ENCODE measurements at regions not wholly inside any gene's neighbourhood (a gene's known extent, or its start where the extent isn't known, plus 50 kb on each side); places are given as distances from the start of the nearest gene placed in this dataset.

DNA sequence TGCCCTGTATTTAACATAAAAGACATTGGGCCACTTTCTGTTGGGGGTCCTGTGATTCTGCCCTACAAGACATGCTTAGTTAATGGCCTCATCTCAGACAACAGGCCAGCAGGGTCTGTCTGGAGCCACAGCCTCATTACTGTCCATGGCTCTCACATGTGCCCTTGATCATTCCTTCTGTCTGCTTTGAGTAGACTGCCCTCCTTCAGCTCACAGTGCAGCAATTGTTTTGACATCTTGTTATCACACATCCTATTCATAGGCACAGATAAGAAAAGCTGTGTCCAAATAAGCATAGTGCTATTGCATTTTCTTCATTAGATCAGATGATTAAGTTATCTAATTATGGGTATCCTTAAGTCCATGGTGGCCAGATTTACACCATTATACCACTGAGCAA, 127.9 kb downstream of the KCTD12 start:
- Mint-ChIP-seq H3K27me3 (ENCODE audit: unreplicated experiment) (no peaks in the 10 kb centered on the region), H3K4me1 (ENCODE audit: unreplicated experiment) (peaks cover 9% of the 10 kb centered on the region), H3K9me3 (ENCODE audit: unreplicated experiment) (no peaks in the 10 kb centered on the region), H3K4me3 (ENCODE audit: unreplicated experiment) (no peak overlapping the region), H3K36me3 (ENCODE audit: unreplicated experiment) (no peaks in the 10 kb centered on the region), H3K27ac (ENCODE audit: unreplicated experiment) (no peak overlapping the region)
- DNase-seq (ENCODE audit: extremely low spot score, unreplicated experiment) = no peak
- TF ChIP-seq, protein P1, sequence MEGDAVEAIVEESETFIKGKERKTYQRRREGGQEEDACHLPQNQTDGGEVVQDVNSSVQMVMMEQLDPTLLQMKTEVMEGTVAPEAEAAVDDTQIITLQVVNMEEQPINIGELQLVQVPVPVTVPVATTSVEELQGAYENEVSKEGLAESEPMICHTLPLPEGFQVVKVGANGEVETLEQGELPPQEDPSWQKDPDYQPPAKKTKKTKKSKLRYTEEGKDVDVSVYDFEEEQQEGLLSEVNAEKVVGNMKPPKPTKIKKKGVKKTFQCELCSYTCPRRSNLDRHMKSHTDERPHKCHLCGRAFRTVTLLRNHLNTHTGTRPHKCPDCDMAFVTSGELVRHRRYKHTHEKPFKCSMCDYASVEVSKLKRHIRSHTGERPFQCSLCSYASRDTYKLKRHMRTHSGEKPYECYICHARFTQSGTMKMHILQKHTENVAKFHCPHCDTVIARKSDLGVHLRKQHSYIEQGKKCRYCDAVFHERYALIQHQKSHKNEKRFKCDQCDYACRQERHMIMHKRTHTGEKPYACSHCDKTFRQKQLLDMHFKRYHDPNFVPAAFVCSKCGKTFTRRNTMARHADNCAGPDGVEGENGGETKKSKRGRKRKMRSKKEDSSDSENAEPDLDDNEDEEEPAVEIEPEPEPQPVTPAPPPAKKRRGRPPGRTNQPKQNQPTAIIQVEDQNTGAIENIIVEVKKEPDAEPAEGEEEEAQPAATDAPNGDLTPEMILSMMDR (IDR thresholded peaks at IDR 0.05) = no peak

GRCh38 chr13:76756451-76756850, 129.8 kb downstream of the KCTD12 start:
- no peak overlapping the region for H3K27ac Mint-ChIP-seq (ENCODE audit: unreplicated experiment)
- no peaks in the 10 kb centered on the region for H3K9me3 Mint-ChIP-seq (ENCODE audit: unreplicated experiment)
- TF ChIP-seq, protein P1 (IDR thresholded peaks at IDR 0.05) = no peak
- DNase-seq (ENCODE audit: extremely low spot score, unreplicated experiment) = no peak
- no peaks in the 10 kb centered on the region for H3K27me3 Mint-ChIP-seq (ENCODE audit: unreplicated experiment)
- H3K36me3 Mint-ChIP-seq (ENCODE audit: unreplicated experiment) = no peaks in the 10 kb centered on the region
- H3K4me1 Mint-ChIP-seq (ENCODE audit: unreplicated experiment) = peaks cover 9% of the 10 kb centered on the region
- H3K4me3 Mint-ChIP-seq (ENCODE audit: unreplicated experiment) = no peak overlapping the region

DNA sequence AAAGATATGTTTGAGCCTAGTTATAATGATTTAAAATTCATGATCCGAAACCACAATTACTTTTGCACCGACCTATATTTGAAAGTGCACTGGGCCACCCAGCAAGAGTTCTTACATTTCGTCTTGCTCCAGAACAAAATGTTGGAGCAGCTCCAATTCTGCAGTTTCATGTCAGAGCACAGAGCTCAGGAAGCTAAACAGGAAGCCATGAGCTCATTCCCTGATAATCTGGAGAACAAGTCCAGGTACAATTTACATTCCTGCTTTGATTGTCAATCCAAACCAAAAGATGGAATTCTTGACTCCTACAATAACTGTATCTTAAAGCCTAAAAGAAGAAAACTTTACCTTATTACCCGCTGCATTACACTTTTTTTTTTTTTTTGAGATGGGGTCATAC, 131.8 kb downstream of the KCTD12 start:
- no peak for DNase-seq (ENCODE audit: extremely low spot score, unreplicated experiment)
- Mint-ChIP-seq H3K27me3 (ENCODE audit: unreplicated experiment) (no peaks in the 10 kb centered on the region), H3K4me1 (ENCODE audit: unreplicated experiment) (peaks cover 9% of the 10 kb centered on the region), H3K4me3 (ENCODE audit: unreplicated experiment) (no peak overlapping the region), H3K36me3 (ENCODE audit: unreplicated experiment) (no peaks in the 10 kb centered on the region), H3K27ac (ENCODE audit: unreplicated experiment) (no peak overlapping the region), H3K9me3 (ENCODE audit: unreplicated experiment) (no peaks in the 10 kb centered on the region)
- TF ChIP-seq, protein P1 (IDR thresholded peaks at IDR 0.05) = no peak

DNA sequence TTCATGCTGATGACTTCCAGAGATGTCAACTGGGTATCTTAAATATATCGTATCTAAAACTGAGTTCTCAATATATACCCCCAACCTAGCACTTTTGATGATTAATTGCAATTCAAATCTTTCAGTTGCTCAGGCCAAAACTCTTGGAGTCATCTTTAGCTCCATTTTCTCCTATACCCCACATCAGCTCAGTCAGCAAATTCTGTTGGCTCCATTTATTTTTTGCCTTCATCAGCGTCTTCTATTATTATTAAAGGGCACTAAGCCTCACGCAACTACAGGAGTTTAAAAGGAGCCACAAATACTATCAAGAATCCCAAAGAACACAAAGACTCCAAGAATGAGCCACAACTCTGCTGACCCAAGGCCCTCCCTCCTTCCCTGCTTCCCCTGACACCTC, 134.9 kb downstream of the KCTD12 start:
- Mint-ChIP-seq H3K9me3 (ENCODE audit: unreplicated experiment) (no peaks in the 10 kb centered on the region), H3K4me3 (ENCODE audit: unreplicated experiment) (no peak overlapping the region), H3K4me1 (ENCODE audit: unreplicated experiment) (peaks cover 5% of the 10 kb centered on the region), H3K36me3 (ENCODE audit: unreplicated experiment) (no peaks in the 10 kb centered on the region), H3K27ac (ENCODE audit: unreplicated experiment) (no peak overlapping the region), H3K27me3 (ENCODE audit: unreplicated experiment) (peaks cover 2% of the 10 kb centered on the region)
- no peak for DNase-seq (ENCODE audit: extremely low spot score, unreplicated experiment)
- TF ChIP-seq, protein P1 (IDR thresholded peaks at IDR 0.05) = no peak

DNA sequence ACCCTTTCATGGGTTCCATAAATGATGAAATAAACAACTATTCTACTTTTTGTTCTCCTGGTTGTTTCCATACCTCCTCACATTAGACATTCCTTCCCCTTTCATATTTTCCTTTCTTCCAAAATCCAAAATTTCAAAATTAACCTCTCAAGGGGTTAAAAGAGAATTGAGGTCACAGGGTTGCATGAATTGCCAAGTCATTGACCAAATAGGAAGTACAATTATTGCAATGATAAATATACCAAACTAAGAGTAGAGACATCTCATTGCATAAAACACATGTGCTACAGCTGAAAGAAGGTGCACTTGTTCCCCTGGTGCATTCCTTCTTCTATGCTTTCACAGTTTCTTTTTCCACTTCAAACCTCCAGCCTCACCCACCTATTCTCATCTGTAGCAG, 136.1 kb downstream of the KCTD12 start:
- peaks cover 5% of the 10 kb centered on the region for H3K4me1 Mint-ChIP-seq (ENCODE audit: unreplicated experiment)

More for the DNA sequence above, 136.1 kb downstream of the KCTD12 start:
- Mint-ChIP-seq H3K36me3 (ENCODE audit: unreplicated experiment) (no peaks in the 10 kb centered on the region), H3K27me3 (ENCODE audit: unreplicated experiment) (peaks cover 2% of the 10 kb centered on the region), H3K27ac (ENCODE audit: unreplicated experiment) (no peak overlapping the region), H3K4me3 (ENCODE audit: unreplicated experiment) (no peak overlapping the region), H3K9me3 (ENCODE audit: unreplicated experiment) (no peaks in the 10 kb centered on the region)
- TF ChIP-seq, protein P1 (IDR thresholded peaks at IDR 0.05) = no peak
- no peak for DNase-seq (ENCODE audit: extremely low spot score, unreplicated experiment)
